HG02678 (cell line): ENCODE measurements at regions not wholly inside any gene's neighbourhood (a gene's known extent, or its start where the extent isn't known, plus 50 kb on each side); places are given as distances from the start of the nearest gene placed in this dataset.
"Not testable (repeated sequence)": the region's sequence is repeated elsewhere in the genome, so short reads cannot be mapped to it uniquely, and the experiment has no call there.

Experiments used
- ATAC-seq: cut with Tn5 transposase; IDR thresholded peaks from one replicate; pipeline ENCODE4 v1.9.1; 2021; ENCODE audit warnings: mild to moderate bottlenecking, moderate library complexity; ENCODE audit not compliant: unreplicated experiment

- ATAC-seq, result no peak
Observed at GRCh38 chr6:6412221-6412620, 91.8 kb upstream of the F13A1 start.

GRCh38 chr6:6412700-6413099 is 92.2 kb upstream of the F13A1 start:
- ATAC-seq, result no peak

GRCh38 chr6:6414931-6415330 is 94.5 kb upstream of the F13A1 start:
- no peak for ATAC-seq

- ATAC-seq, result no peak
Observed at GRCh38 chr6:6417475-6417874, 97.0 kb upstream of the F13A1 start.

GRCh38 chr6:6418421-6418820 is 98.0 kb upstream of the F13A1 start:
- no peak for ATAC-seq

GRCh38 chr6:6420107-6420506 is 99.6 kb upstream of the F13A1 start:
- ATAC-seq, result no peak

- ATAC-seq, result no peak
Observed at GRCh38 chr6:6434151-6434550, 113.7 kb upstream of the F13A1 start.

- no peak for ATAC-seq
Observed at GRCh38 chr6:6434723-6435122, 114.3 kb upstream of the F13A1 start.

GRCh38 chr6:6436366-6436765 is 115.9 kb upstream of the F13A1 start:
- no peak for ATAC-seq

- ATAC-seq, result no peak
Observed at GRCh38 chr6:6436946-6437345, 116.5 kb upstream of the F13A1 start.

GRCh38 chr6:6438286-6438685 is 117.8 kb upstream of the F13A1 start:
- no peak for ATAC-seq

GRCh38 chr6:6439778-6440177 is 119.3 kb upstream of the F13A1 start:
- ATAC-seq, result no peak

- ATAC-seq, result no peak
Observed at GRCh38 chr6:6452002-6452401, 131.5 kb upstream of the F13A1 start.

GRCh38 chr6:6453186-6453585 is 132.7 kb upstream of the F13A1 start:
- no peak for ATAC-seq

- ATAC-seq, result no peak
Observed at GRCh38 chr6:6455272-6455671, 133.2 kb upstream of the LY86 start.

GRCh38 chr6:6458172-6458571 is 130.3 kb upstream of the LY86 start:
- ATAC-seq, result no peak

- ATAC-seq, result not testable (repeated sequence)
Observed at GRCh38 chr6:6459963-6460362, 128.6 kb upstream of the LY86 start.

- ATAC-seq, result no peak
Observed at GRCh38 chr6:6460416-6460815, 128.1 kb upstream of the LY86 start.

GRCh38 chr6:6461138-6461537 is 127.4 kb upstream of the LY86 start:
- ATAC-seq, result no peak

GRCh38 chr6:6466967-6467761 is 121.4 kb upstream of the LY86 start:
- no peak for ATAC-seq

GRCh38 chr6:6469074-6469473 is 119.4 kb upstream of the LY86 start:
- ATAC-seq, result no peak

GRCh38 chr6:6470123-6470522 is 118.4 kb upstream of the LY86 start:
- ATAC-seq, result no peak

- no peak for ATAC-seq
Observed at GRCh38 chr6:6471276-6471675, 117.2 kb upstream of the LY86 start.
